ENCODE measurements at regions not wholly inside any gene's neighbourhood (a gene's known extent, or its start where the extent isn't known, plus 50 kb on each side); places are given as distances from the start of the nearest gene placed in this dataset.

GRCh38 chr9:89748831-89749499 lies 144.2 kb downstream of the GADD45G start:
- DNase-seq: no peak

- DNase-seq: no peak
Measured at GRCh38 chr9:89749500-89750116, 144.8 kb downstream of the GADD45G start.

GRCh38 chr9:89750117-89750791 lies 145.4 kb downstream of the GADD45G start:
- no peak for DNase-seq

GRCh38 chr9:89751079-89751825 lies 146.4 kb downstream of the GADD45G start:
- DNase-seq: no peak

- no peak for DNase-seq
Measured at GRCh38 chr9:89752154-89752553, 147.3 kb downstream of the GADD45G start.

GRCh38 chr9:89753472-89754055 lies 148.8 kb downstream of the GADD45G start:
- no peak for DNase-seq

- no peak for DNase-seq
Measured at GRCh38 chr9:89754193-89754592, 149.4 kb downstream of the GADD45G start.

- no peak for DNase-seq
Measured at GRCh38 chr9:89755821-89756220, 151.0 kb downstream of the GADD45G start.

- DNase-seq: no peak
Measured at GRCh38 chr9:89756891-89757537, 152.2 kb downstream of the GADD45G start.

- DNase-seq: no peak
Measured at GRCh38 chr9:89757776-89758528, 153.1 kb downstream of the GADD45G start.

GRCh38 chr9:89759572-89759971 lies 154.8 kb downstream of the GADD45G start:
- no peak for DNase-seq

- DNase-seq: no peak
Measured at GRCh38 chr9:89760123-89760522, 155.3 kb downstream of the GADD45G start.

- no peak for DNase-seq
Measured at GRCh38 chr9:89764217-89764616, 159.4 kb downstream of the GADD45G start.

GRCh38 chr9:89765211-89765946 lies 160.6 kb downstream of the GADD45G start:
- DNase-seq: no peak

GRCh38 chr9:89766991-89767390 lies 162.2 kb downstream of the GADD45G start:
- no peak for DNase-seq

- no peak for DNase-seq
Measured at GRCh38 chr9:89768051-89768450, 163.2 kb downstream of the GADD45G start.

GRCh38 chr9:89768650-89769071 lies 163.8 kb downstream of the GADD45G start:
- no peak for DNase-seq

GRCh38 chr9:89770531-89771174 lies 165.8 kb downstream of the GADD45G start:
- no peak for DNase-seq

GRCh38 chr9:89771205-89771604 lies 166.4 kb downstream of the GADD45G start:
- no peak for DNase-seq

GRCh38 chr9:89773170-89773569 lies 168.4 kb downstream of the GADD45G start:
- DNase-seq: no peak

Data from CD4-positive, alpha-beta T cell treated with Interferon alpha-2 for 1 hour (primary cell).